ENCODE measurements at regions not wholly inside any gene's neighbourhood (a gene's known extent, or its start where the extent isn't known, plus 50 kb on each side); places are given as distances from the start of the nearest gene placed in this dataset.

DNA sequence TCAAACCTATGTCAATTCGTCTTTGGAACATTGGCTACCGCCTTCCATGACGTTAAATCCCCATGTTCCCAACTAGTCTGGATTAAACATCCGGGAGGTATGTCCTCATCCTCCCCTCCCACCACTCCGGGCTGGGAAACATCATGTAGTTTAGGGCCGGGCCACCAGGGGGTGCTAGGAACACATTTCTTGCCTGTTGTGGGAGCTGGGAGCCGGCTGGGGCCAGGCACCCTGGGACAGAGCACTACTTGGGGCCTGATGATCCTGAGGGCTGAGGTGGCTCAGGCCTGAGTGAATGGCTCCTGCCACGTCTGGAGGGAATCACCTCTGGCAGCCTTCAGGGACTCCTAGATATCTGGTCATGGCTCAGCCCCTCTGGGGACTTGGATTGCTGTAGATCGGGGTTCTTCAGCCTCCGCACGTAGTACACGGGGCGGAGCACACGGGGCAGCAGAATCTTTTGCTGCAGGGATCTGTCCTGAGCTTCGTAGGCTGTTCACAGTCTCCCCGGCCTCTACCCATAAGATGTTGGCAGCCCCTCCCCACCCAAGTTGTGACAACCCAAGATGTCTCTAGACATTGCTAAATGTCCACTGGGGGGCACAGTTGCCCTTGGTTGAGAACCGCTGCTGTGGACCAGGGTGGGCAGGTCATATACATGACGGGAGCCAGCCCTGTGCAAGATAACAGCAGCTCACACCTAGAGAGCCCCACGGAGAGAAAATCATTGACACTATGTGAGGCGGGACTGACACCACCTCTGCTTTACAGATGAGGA, 141.2 kb upstream of the ZNF716 start:
- no peak overlapping the region for H3K27ac Mint-ChIP-seq (ENCODE audit: unreplicated experiment)
- H3K36me3 Mint-ChIP-seq (ENCODE audit: unreplicated experiment): no peaks in the 10 kb centered on the region
- no peaks in the 10 kb centered on the region for H3K27me3 Mint-ChIP-seq (ENCODE audit: unreplicated experiment)
- no peaks in the 10 kb centered on the region for H3K4me1 Mint-ChIP-seq (ENCODE audit: unreplicated experiment)
- DNase-seq (ENCODE audit: extremely low spot score, unreplicated experiment): no peak
- peaks cover 33% of the 10 kb centered on the region for H3K9me3 Mint-ChIP-seq (ENCODE audit: unreplicated experiment)
- no peak for TF ChIP-seq CTCF (IDR thresholded peaks at IDR 0.05)
- H3K4me3 Mint-ChIP-seq (ENCODE audit: unreplicated experiment): no peak overlapping the region

GRCh38 chr7:57327081-57327480, 122.9 kb upstream of the ZNF716 start:
- Mint-ChIP-seq H3K4me1 (ENCODE audit: unreplicated experiment) (no peaks in the 10 kb centered on the region), H3K4me3 (ENCODE audit: unreplicated experiment) (no peak overlapping the region), H3K36me3 (ENCODE audit: unreplicated experiment) (no peaks in the 10 kb centered on the region), H3K27me3 (ENCODE audit: unreplicated experiment) (no peaks in the 10 kb centered on the region), H3K27ac (ENCODE audit: unreplicated experiment) (no peak overlapping the region), H3K9me3 (ENCODE audit: unreplicated experiment) (peaks cover 26% of the 10 kb centered on the region)
- TF ChIP-seq CTCF (IDR thresholded peaks at IDR 0.05): no peak
- DNase-seq (ENCODE audit: extremely low spot score, unreplicated experiment): no peak

DNA sequence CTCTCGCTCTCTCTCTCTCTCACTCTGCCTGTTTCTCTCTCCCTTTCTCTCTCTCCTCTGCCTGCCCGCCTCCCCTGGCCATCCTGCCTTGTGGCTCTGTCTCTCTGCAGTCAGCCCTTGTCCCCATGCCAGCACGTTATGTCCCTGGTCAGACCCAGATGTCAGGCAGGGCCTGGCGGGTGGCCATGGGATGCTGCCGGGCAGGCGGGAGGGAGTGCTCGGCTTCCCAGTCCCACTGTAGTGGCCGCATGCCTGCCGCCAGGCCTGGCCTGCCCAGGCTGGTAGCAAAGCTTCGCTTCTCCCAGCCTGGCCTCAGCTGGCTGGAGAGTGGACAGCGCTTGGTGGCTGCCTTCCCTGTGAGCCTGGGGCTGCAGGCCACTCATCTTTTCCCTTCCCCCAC, 121.5 kb upstream of the ZNF716 start:
- no peaks in the 10 kb centered on the region for H3K4me1 Mint-ChIP-seq (ENCODE audit: unreplicated experiment)
- no peak for TF ChIP-seq CTCF (IDR thresholded peaks at IDR 0.05)
- no peak overlapping the region for H3K4me3 Mint-ChIP-seq (ENCODE audit: unreplicated experiment)
- no peaks in the 10 kb centered on the region for H3K27me3 Mint-ChIP-seq (ENCODE audit: unreplicated experiment)
- H3K27ac Mint-ChIP-seq (ENCODE audit: unreplicated experiment): no peak overlapping the region
- no peaks in the 10 kb centered on the region for H3K36me3 Mint-ChIP-seq (ENCODE audit: unreplicated experiment)
- DNase-seq (ENCODE audit: extremely low spot score, unreplicated experiment): no peak
- H3K9me3 Mint-ChIP-seq (ENCODE audit: unreplicated experiment): peaks cover 27% of the 10 kb centered on the region

DNA sequence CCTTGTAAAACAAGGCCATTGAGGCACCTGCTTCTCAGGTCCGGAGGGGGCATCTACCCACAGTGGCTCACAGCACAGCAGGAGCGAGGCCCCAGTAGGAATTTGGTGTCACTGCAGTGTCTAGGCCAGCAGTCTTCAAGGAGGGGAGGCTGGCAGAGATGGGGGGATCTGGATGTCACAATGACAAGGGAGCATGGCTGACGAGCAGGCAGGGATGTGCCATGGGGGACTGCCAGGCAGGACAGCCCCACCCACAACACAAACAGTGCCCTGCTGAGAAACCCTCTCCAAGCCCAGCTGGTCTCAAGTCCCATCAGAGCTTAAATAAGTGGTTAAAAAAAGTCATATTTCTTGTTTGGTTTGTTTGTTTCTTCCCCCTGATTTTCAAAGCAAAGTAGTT, 121.0 kb upstream of the ZNF716 start:
- no peaks in the 10 kb centered on the region for H3K27me3 Mint-ChIP-seq (ENCODE audit: unreplicated experiment)
- no peak for DNase-seq (ENCODE audit: extremely low spot score, unreplicated experiment)
- H3K36me3 Mint-ChIP-seq (ENCODE audit: unreplicated experiment): no peaks in the 10 kb centered on the region
- TF ChIP-seq CTCF (IDR thresholded peaks at IDR 0.05): no peak
- no peak overlapping the region for H3K27ac Mint-ChIP-seq (ENCODE audit: unreplicated experiment)
- no peaks in the 10 kb centered on the region for H3K4me1 Mint-ChIP-seq (ENCODE audit: unreplicated experiment)
- H3K9me3 Mint-ChIP-seq (ENCODE audit: unreplicated experiment): peaks cover 32% of the 10 kb centered on the region
- no peak overlapping the region for H3K4me3 Mint-ChIP-seq (ENCODE audit: unreplicated experiment)

GRCh38 chr7:57339198-57339944, 110.6 kb upstream of the ZNF716 start:
- H3K36me3 Mint-ChIP-seq (ENCODE audit: unreplicated experiment): no peaks in the 10 kb centered on the region
- H3K27me3 Mint-ChIP-seq (ENCODE audit: unreplicated experiment): no peaks in the 10 kb centered on the region
- H3K4me1 Mint-ChIP-seq (ENCODE audit: unreplicated experiment): no peaks in the 10 kb centered on the region
- peaks cover 41% of the 10 kb centered on the region for H3K9me3 Mint-ChIP-seq (ENCODE audit: unreplicated experiment)
- TF ChIP-seq CTCF (IDR thresholded peaks at IDR 0.05): no peak
- no peak overlapping the region for H3K27ac Mint-ChIP-seq (ENCODE audit: unreplicated experiment)
- no peak for DNase-seq (ENCODE audit: extremely low spot score, unreplicated experiment)
- no peak overlapping the region for H3K4me3 Mint-ChIP-seq (ENCODE audit: unreplicated experiment)
